DMS153 (cell line): ENCODE measurements at regions not wholly inside any gene's neighbourhood (a gene's known extent, or its start where the extent isn't known, plus 50 kb on each side); places are given as distances from the start of the nearest gene placed in this dataset.

ENCODE experiments used
- DNase-seq: peaks from one replicate; lab custom pipeline; 2025; lab: John Stamatoyannopoulos, UW

DNA sequence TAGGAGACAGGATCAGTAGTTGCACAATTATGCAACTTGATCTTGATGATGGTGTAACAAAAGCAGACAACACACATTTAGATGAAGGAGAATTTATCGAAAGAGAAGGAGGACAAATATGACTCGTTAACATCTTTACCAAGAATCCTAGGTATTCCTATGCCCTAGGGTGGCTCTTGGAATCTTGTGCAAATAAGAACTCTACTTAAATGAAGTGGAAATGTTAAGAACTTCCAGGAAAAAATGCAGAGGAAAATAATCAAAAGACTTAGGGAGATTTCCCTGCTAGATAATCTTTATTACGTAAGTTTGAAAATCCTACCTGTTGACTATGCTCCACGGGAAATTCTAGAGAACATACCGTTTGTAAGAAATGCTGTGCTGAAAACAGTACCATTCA, 485.4 kb downstream of the POM121L12 start:
- no peak for DNase-seq

DNA sequence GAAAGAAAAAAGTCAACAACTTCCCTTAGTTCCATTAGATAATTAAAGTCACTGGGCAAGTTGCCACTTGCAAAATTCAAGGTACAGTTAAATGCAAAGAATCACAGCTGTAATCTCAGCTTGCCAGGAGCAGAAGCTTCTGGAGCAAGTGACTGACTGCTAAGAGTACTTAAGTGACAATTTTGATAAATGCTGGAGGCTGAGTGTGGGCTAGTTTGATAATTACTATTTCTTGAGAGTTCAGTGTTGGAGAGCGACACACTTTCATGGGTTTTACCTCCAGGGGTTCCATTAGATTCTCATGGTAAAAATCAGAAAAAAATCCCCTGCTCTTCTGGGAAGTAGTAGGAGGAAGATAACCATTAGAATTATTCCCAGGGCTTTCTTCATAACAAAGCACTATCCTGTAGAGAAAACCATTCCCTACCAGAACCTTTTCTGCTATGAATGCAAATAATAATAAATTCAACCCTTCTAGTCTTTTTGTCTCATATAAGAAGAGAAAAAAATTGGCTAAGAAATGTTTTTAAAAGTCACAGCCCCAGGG, 486.3 kb downstream of the POM121L12 start:
- DNase-seq, result no peak

DNA sequence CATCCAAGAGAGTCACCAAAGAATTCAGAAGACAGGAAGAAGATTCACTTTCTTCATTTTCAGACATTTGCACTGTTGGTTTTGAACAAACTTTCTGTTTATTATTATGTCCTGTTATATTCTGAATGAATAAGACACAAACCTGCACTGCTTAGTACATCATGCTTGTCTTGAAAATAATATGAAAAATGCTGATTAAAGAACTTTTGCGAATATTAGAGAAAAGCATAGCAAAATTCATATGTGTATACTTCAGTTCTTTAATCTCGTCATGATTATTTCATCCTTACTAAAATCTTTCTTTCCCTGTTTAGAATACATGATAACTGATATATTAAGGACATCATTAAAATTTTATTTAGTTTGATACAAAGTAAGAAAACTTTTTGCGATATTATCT, 504.1 kb downstream of the POM121L12 start:
- DNase-seq, result no peak

DNA sequence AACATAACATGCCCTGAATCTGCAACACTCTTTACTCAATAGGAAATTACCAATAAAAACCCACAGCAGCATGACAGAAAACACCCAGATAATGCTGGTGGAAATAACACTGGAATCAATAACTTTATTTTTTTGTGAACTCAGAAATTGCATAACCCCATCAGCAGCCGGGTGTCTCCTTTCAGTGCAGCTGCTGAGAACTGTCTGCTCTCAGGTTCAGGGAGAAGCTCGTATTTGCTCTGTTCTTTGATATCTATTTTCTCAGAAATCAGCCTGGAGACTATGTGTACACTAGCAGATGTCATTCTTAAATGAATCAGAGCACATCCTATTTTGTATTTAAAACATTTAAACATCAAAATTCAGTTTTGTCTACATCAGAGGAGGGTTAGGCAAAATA, 506.0 kb downstream of the POM121L12 start:
- peak; percentile 37 for DNase-seq

DNA sequence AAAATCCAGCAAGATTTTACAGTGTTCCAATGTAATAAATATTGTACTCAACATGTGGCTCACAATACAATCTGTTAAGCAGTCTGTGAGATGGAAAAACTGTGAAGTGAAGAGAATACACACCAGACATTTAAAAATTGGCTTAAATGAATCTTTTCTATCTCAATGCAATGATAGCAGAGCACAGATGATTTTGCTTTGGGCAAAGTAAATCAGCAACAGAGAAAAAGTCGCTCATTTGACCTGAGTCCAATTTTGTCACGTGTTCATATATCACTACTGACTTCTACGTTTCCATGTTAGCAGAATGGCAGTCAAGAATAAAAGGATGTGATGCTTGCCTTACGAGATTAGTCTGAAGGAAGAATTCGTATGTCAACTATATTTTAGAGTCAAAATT, 506.7 kb downstream of the POM121L12 start:
- no peak for DNase-seq
